DND-41 (cell line): ENCODE measurements at regions not wholly inside any gene's neighbourhood (a gene's known extent, or its start where the extent isn't known, plus 50 kb on each side); places are given as distances from the start of the nearest gene placed in this dataset.

ENCODE experiments used
- ATAC-seq: fragments of 200-7000 bp; cut with Tn5 transposase; 3 replicates; pipeline ENCODE4 v1.9.1; 2021; ENCODE audit warnings: low read depth; ENCODE audit not compliant: insufficient read depth
- DNase-seq: peaks from one replicate; pipeline ENCODE4 v3.0.0-alpha.2; 2020
- H2AFZ ChIP-seq: 2 replicates; pipeline ENCODE4 v1.6.0; 2012; ENCODE audit warnings: low read depth, low read length
- H3K27ac ChIP-seq: 2 replicates; pipeline ENCODE4 v1.5.1; 2012; ENCODE audit warnings: low read length, inconsistent platforms
- H3K27me3 ChIP-seq: fragments of 200-600 bp; sonication (generic); 2 replicates; pipeline ENCODE4 v1.6.0; 2012; ENCODE audit warnings: low read length, mild to moderate bottlenecking, inconsistent platforms; ENCODE audit not compliant: insufficient read depth, poor library complexity
- H3K36me3 ChIP-seq: 2 replicates; pipeline ENCODE4 v1.5.1; 2012; ENCODE audit warnings: low read length, inconsistent platforms; ENCODE audit not compliant: insufficient read depth
- H3K4me1 ChIP-seq: 2 replicates; pipeline ENCODE4 v1.5.1; 2012; ENCODE audit warnings: mild to moderate bottlenecking, low read length; ENCODE audit not compliant: insufficient read depth
- H3K4me2 ChIP-seq: 2 replicates; pipeline ENCODE4 v1.6.0; 2012; ENCODE audit warnings: mild to moderate bottlenecking, moderate library complexity, low read length, inconsistent platforms; ENCODE audit not compliant: insufficient read depth
- H3K4me3 ChIP-seq, 2 experiments: fragments of 200-600 bp in 1 of 2; shearing (Covaris generic) in 1 of 2; 2 replicates each; pipeline ENCODE4 v1.5.1; 2012 to 2016; ENCODE audit warnings: inconsistent platforms in 2 of 2, low read length in 2 of 2, mild to moderate bottlenecking in 2 of 2, low read depth in 1 of 2, moderate library complexity in 1 of 2
- H3K79me2 ChIP-seq: 2 replicates; pipeline ENCODE4 v1.6.0; 2012; ENCODE audit warnings: low read length, inconsistent platforms; ENCODE audit not compliant: insufficient read depth
- H3K9ac ChIP-seq: 2 replicates; pipeline ENCODE4 v1.6.0; 2012; ENCODE audit warnings: low read depth, mild to moderate bottlenecking, inconsistent platforms, low read length, moderate library complexity
- H3K9me3 ChIP-seq: 2 replicates; pipeline ENCODE4 v1.5.1; 2012; ENCODE audit warnings: low read length, moderate library complexity, mild to moderate bottlenecking, inconsistent platforms; ENCODE audit not compliant: insufficient read depth, severe bottlenecking
- H4K20me1 ChIP-seq: 2 replicates; pipeline ENCODE4 v1.6.0; 2012; ENCODE audit warnings: low read length; ENCODE audit not compliant: insufficient read depth
- EZH2 ChIP-seq: IDR thresholded peaks from 3 replicates; pipeline ENCODE4 v1.6.1; 2012; ENCODE audit warnings: borderline replicate concordance, low read depth, mild to moderate bottlenecking, moderate library complexity, low read length, inconsistent platforms; ENCODE audit not compliant: severe bottlenecking
- TF ChIP-seq, protein P1 (sequence below): IDR thresholded peaks from 2 replicates; pipeline ENCODE4 v1.5.1; 2012; ENCODE audit warnings: borderline replicate concordance, low read length, moderate library complexity, mild to moderate bottlenecking; ENCODE audit not compliant: poor library complexity, severe bottlenecking; ENCODE audit errors: extremely low read depth

GRCh38 chr12:13496111-13496510 is 299.6 kb downstream of the EMP1 start:
- Histone ChIP-seq H3K9me3 (no peaks in the 10 kb centered on the region), H3K4me2 (no peak overlapping the region), H3K27ac (no peak overlapping the region), H2AFZ (no peak overlapping the region), H3K79me2 (no peaks in the 10 kb centered on the region), H4K20me1 (no peaks in the 10 kb centered on the region), H3K9ac (no peak overlapping the region), H3K27me3 (peaks cover 3% of the 10 kb centered on the region), H3K4me1 (no peaks in the 10 kb centered on the region), H3K36me3 (no peaks in the 10 kb centered on the region), H3K4me3 (no peak overlapping the region)
- ATAC-seq = no peak
- DNase-seq = no peak
- TF ChIP-seq, protein P1, sequence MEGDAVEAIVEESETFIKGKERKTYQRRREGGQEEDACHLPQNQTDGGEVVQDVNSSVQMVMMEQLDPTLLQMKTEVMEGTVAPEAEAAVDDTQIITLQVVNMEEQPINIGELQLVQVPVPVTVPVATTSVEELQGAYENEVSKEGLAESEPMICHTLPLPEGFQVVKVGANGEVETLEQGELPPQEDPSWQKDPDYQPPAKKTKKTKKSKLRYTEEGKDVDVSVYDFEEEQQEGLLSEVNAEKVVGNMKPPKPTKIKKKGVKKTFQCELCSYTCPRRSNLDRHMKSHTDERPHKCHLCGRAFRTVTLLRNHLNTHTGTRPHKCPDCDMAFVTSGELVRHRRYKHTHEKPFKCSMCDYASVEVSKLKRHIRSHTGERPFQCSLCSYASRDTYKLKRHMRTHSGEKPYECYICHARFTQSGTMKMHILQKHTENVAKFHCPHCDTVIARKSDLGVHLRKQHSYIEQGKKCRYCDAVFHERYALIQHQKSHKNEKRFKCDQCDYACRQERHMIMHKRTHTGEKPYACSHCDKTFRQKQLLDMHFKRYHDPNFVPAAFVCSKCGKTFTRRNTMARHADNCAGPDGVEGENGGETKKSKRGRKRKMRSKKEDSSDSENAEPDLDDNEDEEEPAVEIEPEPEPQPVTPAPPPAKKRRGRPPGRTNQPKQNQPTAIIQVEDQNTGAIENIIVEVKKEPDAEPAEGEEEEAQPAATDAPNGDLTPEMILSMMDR = no peak
- no peak for TF ChIP-seq EZH2

DNA sequence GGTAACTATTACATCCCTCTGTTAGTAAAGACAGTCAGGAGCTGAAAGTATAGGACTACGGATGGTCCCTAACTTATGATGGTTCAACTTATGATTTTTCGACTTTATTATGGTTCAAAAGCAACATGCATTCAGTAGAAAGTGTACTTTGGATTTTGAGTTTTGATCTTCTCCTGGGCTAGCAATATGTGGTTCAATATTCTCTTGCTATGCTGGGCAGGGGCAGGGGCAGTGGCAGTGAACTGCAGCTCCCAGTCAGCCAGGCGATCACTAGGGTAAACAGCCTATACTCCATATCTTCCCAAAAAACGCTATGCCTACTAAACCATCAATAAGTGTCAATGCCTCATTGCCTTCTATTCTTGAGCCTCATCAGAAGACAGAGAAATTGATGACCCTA is 292.7 kb downstream of the EMP1 start:
- Histone ChIP-seq H4K20me1 (no peaks in the 10 kb centered on the region), H3K4me1 (no peaks in the 10 kb centered on the region), H3K27me3 (peaks cover 3% of the 10 kb centered on the region), H3K79me2 (no peaks in the 10 kb centered on the region), H3K36me3 (no peaks in the 10 kb centered on the region), H3K9ac (no peak overlapping the region), H3K27ac (no peak overlapping the region), H2AFZ (no peak overlapping the region), H3K9me3 (no peaks in the 10 kb centered on the region), H3K4me2 (no peak overlapping the region), H3K4me3 (no peak overlapping the region)
- ATAC-seq (no peak), DNase-seq (no peak)
- no peak for TF ChIP-seq EZH2
- TF ChIP-seq, protein P1 = no peak

GRCh38 chr12:13487326-13487725 is 290.8 kb downstream of the EMP1 start:
- no peak overlapping the region for H2AFZ ChIP-seq
- DNase-seq (no peak), ATAC-seq (no peak)
- no peak overlapping the region for H3K9ac ChIP-seq
- no peaks in the 10 kb centered on the region for H3K9me3 ChIP-seq
- peaks cover under 1% of the 10 kb centered on the region for H3K27me3 ChIP-seq
- H3K79me2 ChIP-seq = no peaks in the 10 kb centered on the region
- no peaks in the 10 kb centered on the region for H3K36me3 ChIP-seq
- TF ChIP-seq, protein P1 = no peak
- no peak for TF ChIP-seq EZH2
- no peaks in the 10 kb centered on the region for H4K20me1 ChIP-seq
- no peak overlapping the region for H3K27ac ChIP-seq
- H3K4me1 ChIP-seq = no peaks in the 10 kb centered on the region
- H3K4me2 ChIP-seq = no peak overlapping the region
- H3K4me3 ChIP-seq = no peak overlapping the region

DNA sequence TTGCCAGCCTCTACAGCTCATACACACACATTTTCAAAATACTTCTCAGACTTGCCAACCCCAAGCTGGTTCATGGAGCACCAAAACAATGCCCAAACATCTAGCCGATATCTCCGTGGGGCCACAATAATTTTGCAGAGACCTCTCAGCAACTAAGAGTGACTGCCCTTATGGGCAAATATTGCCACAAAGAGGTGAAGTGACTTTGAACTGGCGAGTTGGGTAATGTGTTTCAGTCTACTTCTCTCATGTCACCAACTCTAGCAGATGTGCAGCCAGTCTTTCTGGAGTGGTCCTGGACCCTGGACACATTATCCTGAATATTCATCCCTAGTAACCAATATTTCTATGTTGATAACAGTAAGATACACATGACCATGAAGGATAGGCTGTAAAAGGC is 290.3 kb downstream of the EMP1 start:
- H3K27me3 ChIP-seq = no peaks in the 10 kb centered on the region
- no peak overlapping the region for H2AFZ ChIP-seq
- no peaks in the 10 kb centered on the region for H3K79me2 ChIP-seq
- H3K4me1 ChIP-seq = no peaks in the 10 kb centered on the region
- H3K4me2 ChIP-seq = no peak overlapping the region
- H3K9me3 ChIP-seq = no peaks in the 10 kb centered on the region
- no peak overlapping the region for H3K27ac ChIP-seq
- DNase-seq = no peak
- H4K20me1 ChIP-seq = no peaks in the 10 kb centered on the region
- H3K4me3 ChIP-seq = no peak overlapping the region
- H3K36me3 ChIP-seq = no peaks in the 10 kb centered on the region
- no peak for TF ChIP-seq EZH2
- TF ChIP-seq, protein P1 = no peak
- H3K9ac ChIP-seq = no peak overlapping the region
- no peak for ATAC-seq
